Keratinocyte (primary cell): ENCODE measurements at regions not wholly inside any gene's neighbourhood (a gene's known extent, or its start where the extent isn't known, plus 50 kb on each side); places are given as distances from the start of the nearest gene placed in this dataset.
A peak's percentile ranks its signal among the peaks of the same experiment; 100 is the strongest.

Source experiments
- DNase-seq: peaks from one replicate; pipeline ENCODE4 v3.0.0-alpha.2; 2011; ENCODE audit warnings: low read depth, missing footprints, low spot score
- FAIRE-seq: peaks from 2 replicates; lab custom pipeline; 2011; peaks lifted over from hg19 to GRCh38; lab: Jason Lieb, UNC
- H2AFZ ChIP-seq: 2 replicates; pipeline ENCODE4 v1.6.0; 2012; ENCODE audit warnings: low read length, control low read depth, inconsistent platforms; ENCODE audit not compliant: control insufficient read depth
- H3K27ac ChIP-seq: 2 replicates; pipeline ENCODE4 v1.5.1; 2011; ENCODE audit warnings: low read length; ENCODE audit not compliant: control insufficient read depth, insufficient read depth
- H3K27me3 ChIP-seq: 3 replicates; pipeline ENCODE4 v1.6.0; 2011; ENCODE audit warnings: low read length; ENCODE audit not compliant: control insufficient read depth, insufficient read depth; ENCODE audit errors: extremely low read depth
- H3K36me3 ChIP-seq, 2 experiments: 2 replicates in 1 of 2; 3 replicates in 1 of 2; pipeline ENCODE4 v1.5.1; 2011; ENCODE audit warnings: low read length in 2 of 2, mild to moderate bottlenecking in 1 of 2; ENCODE audit not compliant: control insufficient read depth in 2 of 2, insufficient read depth in 2 of 2; ENCODE audit errors: extremely low read depth in 1 of 2
- H3K4me1 ChIP-seq: 3 replicates; pipeline ENCODE4 v1.5.1; 2011; ENCODE audit warnings: low read length; ENCODE audit not compliant: control insufficient read depth, insufficient read depth; ENCODE audit errors: extremely low read depth
- H3K4me2 ChIP-seq: 3 replicates; pipeline ENCODE4 v1.6.0; 2011; ENCODE audit warnings: low read depth, low read length; ENCODE audit not compliant: control insufficient read depth, insufficient read depth; ENCODE audit errors: extremely low read depth
- H3K4me3 ChIP-seq, 3 experiments: fragments of 200-600 bp in 1 of 3; sonication (generic) in 1 of 3; 2 replicates in 2 of 3; 3 replicates in 1 of 3; pipeline ENCODE4 v1.5.1; 2011 to 2016; ENCODE audit warnings: low read length in 3 of 3, mild to moderate bottlenecking in 3 of 3, control low read depth in 2 of 3, inconsistent platforms in 1 of 3, low read depth in 1 of 3, mixed read lengths in 1 of 3, mixed run types in 1 of 3, moderate library complexity in 1 of 3; ENCODE audit not compliant: control insufficient read depth in 2 of 3, insufficient read depth in 2 of 3; ENCODE audit errors: extremely low read depth in 1 of 3
- H3K79me2 ChIP-seq: 2 replicates; pipeline ENCODE4 v1.6.0; 2012; ENCODE audit warnings: low read length; ENCODE audit not compliant: control insufficient read depth, insufficient read depth
- H3K9ac ChIP-seq: 3 replicates; pipeline ENCODE4 v1.6.0; 2011; ENCODE audit warnings: low read length; ENCODE audit not compliant: control insufficient read depth, insufficient read depth; ENCODE audit errors: extremely low read depth
- H3K9me1 ChIP-seq: 3 replicates; pipeline ENCODE4 v1.6.0; 2011; ENCODE audit warnings: low read length; ENCODE audit not compliant: control insufficient read depth, insufficient read depth; ENCODE audit errors: extremely low read depth
- H3K9me3 ChIP-seq: 2 replicates; pipeline ENCODE4 v1.5.1; 2012; ENCODE audit warnings: low read depth, low read length; ENCODE audit not compliant: control insufficient read depth
- H4K20me1 ChIP-seq: 3 replicates; pipeline ENCODE4 v1.6.0; 2011; ENCODE audit warnings: low read length; ENCODE audit not compliant: control insufficient read depth, insufficient read depth; ENCODE audit errors: extremely low read depth
- CTCF ChIP-seq, 3 experiments: IDR thresholded peaks in 1 of 3; conservative IDR thresholded peaks in 1 of 3; optimal IDR thresholded peaks in 1 of 3; 2 replicates in 2 of 3; 3 replicates in 1 of 3; pipeline versions ENCODE3 to v1.5.1; 2011; ENCODE audit warnings: low read length in 3 of 3, mild to moderate bottlenecking in 3 of 3, moderate library complexity in 2 of 3, control low read depth in 1 of 3, inconsistent platforms in 1 of 3; ENCODE audit not compliant: insufficient read depth in 2 of 3; ENCODE audit errors: extremely low read depth in 1 of 3
- EZH2 ChIP-seq: IDR thresholded peaks from one replicate; pipeline ENCODE4 v1.6.1; 2012; ENCODE audit warnings: inconsistent platforms, mild to moderate bottlenecking, low read length, moderate library complexity
- dilution Hi-C: fragments of 300-500 bp; cut with MboI; formaldehyde crosslinking; loops from one replicate; pipeline ENCODE4 v1.7.0; 2020; ENCODE audit warnings: low sequenced_read_pairs; ENCODE audit not compliant: extremely low pct_ligation_motif_present

DNA sequence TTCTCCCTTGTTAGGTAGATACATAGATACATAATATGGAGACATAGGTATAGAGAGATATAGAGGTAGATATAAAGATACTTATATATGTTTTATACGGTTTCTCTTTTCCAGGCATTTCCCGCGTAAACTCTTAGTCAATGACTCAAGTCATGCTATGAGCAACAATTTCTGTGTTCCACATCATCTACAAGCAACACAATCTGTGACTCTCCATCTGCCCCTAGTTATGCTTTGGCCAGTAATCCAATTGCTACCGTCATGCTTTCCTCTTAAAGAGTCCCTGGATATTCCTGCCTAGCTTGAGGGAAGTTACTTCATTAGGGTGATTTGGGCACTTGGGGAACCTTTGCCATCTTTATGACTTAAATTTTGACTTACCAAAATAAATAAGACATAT, 129.0 kb upstream of the ADAMTS16 start:
- Histone ChIP-seq H3K9me1 (no peaks in the 10 kb centered on the region), H2AFZ (no peak overlapping the region), H3K27ac (no peak overlapping the region), H3K9ac (no peak overlapping the region), H3K4me3 (no peak overlapping the region), H3K4me1 (peaks cover 6% of the 10 kb centered on the region), H3K27me3 (no peaks in the 10 kb centered on the region), H3K79me2 (no peaks in the 10 kb centered on the region), H4K20me1 (no peaks in the 10 kb centered on the region), H3K4me2 (no peak overlapping the region), H3K9me3 (no peaks in the 10 kb centered on the region), H3K36me3 (no peaks in the 10 kb centered on the region)
- dilution Hi-C loops: no loop called here
- DNase-seq (no peak), FAIRE-seq (no peak)
- TF ChIP-seq EZH2: no peak
- no peak for TF ChIP-seq CTCF (optimal IDR thresholded peaks at IDR 0.05 in 1 of 3, IDR thresholded peaks at IDR 0.05 in 1 of 3, conservative IDR thresholded peaks at IDR 0.05 in 1 of 3; ENCODE audit: extremely low read depth in 1 of 3, insufficient read depth in 2 of 3, low read length in 3 of 3)

DNA sequence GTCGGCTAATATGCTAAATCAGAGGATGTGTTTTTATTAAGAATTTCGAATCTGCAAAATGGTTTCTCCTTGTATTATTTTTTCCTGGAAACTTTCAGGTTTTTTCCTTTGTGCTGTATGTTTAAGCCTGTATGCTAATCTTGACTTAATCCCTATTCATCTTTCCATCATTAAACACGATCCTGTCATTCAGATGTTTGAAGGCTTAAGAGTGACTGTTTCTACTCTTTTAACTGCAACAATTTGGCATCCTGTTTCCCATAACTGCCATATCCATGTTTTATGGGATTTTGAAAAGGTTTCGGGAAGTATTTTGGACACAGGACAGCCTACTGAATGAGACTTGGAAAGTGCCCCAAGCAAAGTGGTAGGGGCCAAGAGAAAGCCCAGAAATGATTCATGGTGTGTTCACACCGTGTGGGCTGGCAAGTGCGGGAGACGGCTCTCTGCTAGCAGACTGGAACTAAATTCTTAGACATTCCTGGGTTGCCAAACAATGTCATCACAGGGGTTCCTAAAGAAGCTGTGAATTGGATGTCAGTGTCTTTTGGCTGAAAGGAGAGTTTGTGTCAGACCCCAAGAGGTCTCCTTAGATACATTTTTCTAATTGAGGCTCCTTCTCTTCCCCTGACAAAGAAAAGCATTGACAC, 125.4 kb upstream of the ADAMTS16 start:
- Histone ChIP-seq H3K36me3 (no peaks in the 10 kb centered on the region), H3K9ac (no peak overlapping the region), H3K4me1 (peaks cover 10% of the 10 kb centered on the region), H3K9me1 (no peaks in the 10 kb centered on the region), H3K4me3 (no peak overlapping the region), H3K27me3 (no peaks in the 10 kb centered on the region), H3K27ac (no peak overlapping the region), H4K20me1 (no peaks in the 10 kb centered on the region), H3K79me2 (no peaks in the 10 kb centered on the region), H3K4me2 (peak overlapping the region; percentile 47), H2AFZ (no peak overlapping the region), H3K9me3 (no peaks in the 10 kb centered on the region)
- DNase-seq (no peak), FAIRE-seq (peak; percentile 92)
- TF ChIP-seq CTCF (optimal IDR thresholded peaks at IDR 0.05 in 1 of 3, IDR thresholded peaks at IDR 0.05 in 1 of 3, conservative IDR thresholded peaks at IDR 0.05 in 1 of 3; ENCODE audit: extremely low read depth in 1 of 3, insufficient read depth in 2 of 3, low read length in 3 of 3) (no peak), EZH2 (no peak)
- dilution Hi-C loops: no loop called here
